A673 (cell line): ENCODE measurements at regions not wholly inside any gene's neighbourhood (a gene's known extent, or its start where the extent isn't known, plus 50 kb on each side); places are given as distances from the start of the nearest gene placed in this dataset.

Source experiments
- BruUV-seq: library from RNA; stranded (reverse); fragments of 400-500 nt; replicated peaks from 2 replicates; lab custom pipeline; 2021; lab: Mats Ljungman, UMichigan
- CTCF ChIA-PET: fragments of 300-600 bp; sonication (Branson Sonifier 250); formaldehyde crosslinking; loops from one replicate; lab custom pipeline; 2022; ENCODE audit warnings: antibody characterized with exemption; lab: Charles Lee
- POLR2A ChIA-PET: fragments of 300-600 bp; sonication (Branson Sonifier 250); formaldehyde crosslinking; loops from one replicate; lab custom pipeline; 2022; ENCODE audit warnings: antibody characterized with exemption; ENCODE audit not compliant: low non-redundant PET; lab: Charles Lee
- DNase-seq: peaks from one replicate; pipeline ENCODE4 v3.0.0-alpha.2; 2015; ENCODE audit warnings: low spot score
- H3K27ac ChIP-seq: fragments of 200-600 bp; sonication (generic); 2 replicates; pipeline ENCODE4 v1.5.1; 2016; ENCODE audit warnings: mixed run types, low read depth, mild to moderate bottlenecking, mixed read lengths, antibody characterized with exemption, low read length; ENCODE audit not compliant: poor library complexity, severe bottlenecking
- H3K27me3 ChIP-seq: fragments of 200-600 bp; sonication (generic); replicated peaks from 2 replicates; pipeline ENCODE4 v1.6.1; 2017; ENCODE audit warnings: mixed run types, low read depth, mild to moderate bottlenecking, mixed read lengths, antibody characterized with exemption, low read length; ENCODE audit not compliant: insufficient read depth, poor library complexity
- H3K36me3 ChIP-seq: fragments of 200-600 bp; sonication (generic); 2 replicates; pipeline ENCODE4 v1.6.1; 2016; ENCODE audit warnings: mixed run types, mild to moderate bottlenecking, mixed read lengths, antibody characterized with exemption, low read length; ENCODE audit not compliant: insufficient read depth, poor library complexity, severe bottlenecking
- H3K4me1 ChIP-seq: fragments of 200-600 bp; sonication (generic); 2 replicates; pipeline ENCODE4 v1.6.1; 2017; ENCODE audit warnings: mixed run types, mild to moderate bottlenecking, mixed read lengths, antibody characterized with exemption, low read length; ENCODE audit not compliant: insufficient read depth, poor library complexity, severe bottlenecking
- H3K4me3 ChIP-seq: fragments of 200-600 bp; sonication (generic); 2 replicates; pipeline ENCODE4 v1.5.1; 2016; ENCODE audit warnings: low read depth, mixed run types, mild to moderate bottlenecking, mixed read lengths, low read length; ENCODE audit not compliant: poor library complexity, severe bottlenecking
- H3K9me3 ChIP-seq: fragments of 200-600 bp; sonication (generic); 2 replicates; pipeline ENCODE4 v1.6.1; 2016; ENCODE audit warnings: mixed run types, low read depth, mild to moderate bottlenecking, mixed read lengths, antibody characterized with exemption, low read length; ENCODE audit not compliant: poor library complexity, severe bottlenecking
- EZH2 ChIP-seq: fragments of 200-600 bp; sonication (generic); IDR thresholded peaks from 2 replicates; pipeline ENCODE4 v1.6.1; 2017; ENCODE audit warnings: borderline replicate concordance, low read depth, mild to moderate bottlenecking, mixed read lengths, antibody characterized with exemption, low read length; ENCODE audit not compliant: poor library complexity, severe bottlenecking
- intact Hi-C: fragments of 100-400 bp; cut with micrococcal nuclease; formaldehyde crosslinking; loops from one replicate; pipeline ENCODE4 v1.10.0; 2022; ENCODE audit not compliant: unreplicated experiment
- TF ChIP-seq, protein P1 (sequence below): fragments of 300-800, 200-600 bp; sonication (generic); conservative IDR thresholded peaks from 2 replicates; pipeline ENCODE4 v1.5.1; 2017; ENCODE audit warnings: low read depth, mild to moderate bottlenecking, antibody characterized with exemption, low read length, moderate library complexity, mixed read lengths

DNA sequence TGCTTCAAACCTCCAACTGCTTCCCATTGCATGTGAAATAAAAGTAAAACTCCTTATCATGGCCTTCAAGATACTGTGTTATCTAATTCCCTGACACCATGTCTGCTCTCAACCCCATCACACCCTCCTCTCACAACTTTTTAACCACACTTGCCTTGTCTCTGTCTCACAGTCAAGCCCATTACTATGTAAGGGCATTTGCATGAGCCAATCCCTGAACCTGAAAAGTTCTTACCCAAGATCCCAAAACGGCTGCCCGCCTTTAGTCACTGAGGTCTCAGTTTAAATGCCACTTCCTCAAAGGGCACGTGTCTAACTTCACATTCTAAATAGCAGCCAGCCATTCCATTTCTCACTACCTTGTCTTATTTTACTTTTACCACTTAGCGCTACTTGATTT is 83.1 kb downstream of the SST start:
- BruUV-seq, result no TSS peak

DNA sequence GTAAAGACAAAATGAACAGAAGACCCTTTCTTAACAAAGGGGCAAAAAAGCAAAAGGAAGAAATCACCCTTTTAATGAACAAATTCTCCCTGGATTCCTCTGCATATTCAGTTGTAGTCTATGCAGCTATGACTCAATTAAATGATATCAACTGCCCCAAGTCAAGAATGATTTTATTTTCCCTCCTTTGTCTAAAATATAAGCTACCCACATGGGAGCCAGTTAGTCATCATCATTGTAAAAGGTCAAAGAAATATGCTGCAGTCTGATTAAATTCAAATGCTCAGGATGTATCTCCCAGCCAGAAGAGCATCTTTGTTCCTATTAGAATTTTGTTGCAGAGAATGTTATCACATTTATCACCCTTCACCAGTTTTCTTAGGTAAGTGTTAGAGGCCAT is 84.0 kb downstream of the SST start:
- Histone ChIP-seq H3K36me3 (no peaks in the 10 kb centered on the region), H3K27ac (no peak overlapping the region), H3K27me3 (no peaks in the 10 kb centered on the region), H3K9me3 (no peaks in the 10 kb centered on the region), H3K4me1 (no peaks in the 10 kb centered on the region), H3K4me3 (no peak overlapping the region)
- CTCF ChIA-PET, result no interaction called here
- POLR2A ChIA-PET, result no interaction called here
- BruUV-seq, result no TSS peak
- DNase-seq, result no peak
- TF ChIP-seq, protein P1, sequence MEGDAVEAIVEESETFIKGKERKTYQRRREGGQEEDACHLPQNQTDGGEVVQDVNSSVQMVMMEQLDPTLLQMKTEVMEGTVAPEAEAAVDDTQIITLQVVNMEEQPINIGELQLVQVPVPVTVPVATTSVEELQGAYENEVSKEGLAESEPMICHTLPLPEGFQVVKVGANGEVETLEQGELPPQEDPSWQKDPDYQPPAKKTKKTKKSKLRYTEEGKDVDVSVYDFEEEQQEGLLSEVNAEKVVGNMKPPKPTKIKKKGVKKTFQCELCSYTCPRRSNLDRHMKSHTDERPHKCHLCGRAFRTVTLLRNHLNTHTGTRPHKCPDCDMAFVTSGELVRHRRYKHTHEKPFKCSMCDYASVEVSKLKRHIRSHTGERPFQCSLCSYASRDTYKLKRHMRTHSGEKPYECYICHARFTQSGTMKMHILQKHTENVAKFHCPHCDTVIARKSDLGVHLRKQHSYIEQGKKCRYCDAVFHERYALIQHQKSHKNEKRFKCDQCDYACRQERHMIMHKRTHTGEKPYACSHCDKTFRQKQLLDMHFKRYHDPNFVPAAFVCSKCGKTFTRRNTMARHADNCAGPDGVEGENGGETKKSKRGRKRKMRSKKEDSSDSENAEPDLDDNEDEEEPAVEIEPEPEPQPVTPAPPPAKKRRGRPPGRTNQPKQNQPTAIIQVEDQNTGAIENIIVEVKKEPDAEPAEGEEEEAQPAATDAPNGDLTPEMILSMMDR, result no peak
- no peak for TF ChIP-seq EZH2
- intact Hi-C loops, result no loop called here

More for the DNA sequence above, 83.1 kb downstream of the SST start:
- POLR2A ChIA-PET, result no interaction called here
- no peaks in the 10 kb centered on the region for H3K36me3 ChIP-seq
- no peak overlapping the region for H3K4me3 ChIP-seq
- TF ChIP-seq, protein P1, result no peak
- TF ChIP-seq EZH2, result no peak
- no peaks in the 10 kb centered on the region for H3K27me3 ChIP-seq
- no peak overlapping the region for H3K27ac ChIP-seq
- no peaks in the 10 kb centered on the region for H3K9me3 ChIP-seq
- no peak for DNase-seq
- CTCF ChIA-PET, result no interaction called here
- H3K4me1 ChIP-seq, result no peaks in the 10 kb centered on the region
- intact Hi-C loops, result no loop called here

DNA sequence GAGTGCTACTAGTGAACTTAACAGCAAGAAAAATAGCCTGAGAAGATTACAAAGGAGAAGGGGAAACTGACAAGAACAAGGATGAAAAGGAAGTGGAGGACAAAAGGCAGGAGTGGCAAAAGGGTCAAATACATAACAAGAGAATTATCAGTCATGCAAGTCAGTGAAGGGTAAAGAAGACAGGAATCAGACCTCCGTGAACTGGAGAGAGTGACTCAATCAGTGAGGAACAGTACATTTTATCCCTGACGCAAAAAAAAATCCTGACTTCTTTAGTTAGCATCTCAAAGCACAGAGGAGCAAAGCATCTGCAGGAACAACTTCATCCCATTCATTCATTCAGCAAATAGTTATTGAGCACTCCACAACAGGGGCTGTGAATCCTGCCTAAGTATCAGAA is 97.8 kb downstream of the SST start:
- no TSS peak for BruUV-seq
- CTCF ChIA-PET, result no interaction called here
- no peaks in the 10 kb centered on the region for H3K27me3 ChIP-seq
- no peaks in the 10 kb centered on the region for H3K9me3 ChIP-seq
- H3K4me3 ChIP-seq, result no peak overlapping the region
- H3K4me1 ChIP-seq, result peaks cover 5% of the 10 kb centered on the region
- no peak for DNase-seq
- H3K36me3 ChIP-seq, result no peaks in the 10 kb centered on the region
- intact Hi-C loops, result no loop called here
- TF ChIP-seq, protein P1, result no peak
- no peak for TF ChIP-seq EZH2
- POLR2A ChIA-PET, result no interaction called here
- no peak overlapping the region for H3K27ac ChIP-seq
